Glutamatergic neuron (in vitro differentiated cells): ENCODE measurements at regions not wholly inside any gene's neighbourhood (a gene's known extent, or its start where the extent isn't known, plus 50 kb on each side); places are given as distances from the start of the nearest gene placed in this dataset.

Experiments
- DNase-seq: peaks from one replicate; pipeline ENCODE4 v3.0.0; 2022
- H3K27ac Mint-ChIP-seq: one replicate; pipeline ENCODE4 v1.8.0; 2020; ENCODE audit warnings: mild to moderate bottlenecking, mixed read lengths, inconsistent platforms; ENCODE audit not compliant: unreplicated experiment
- H3K27me3 Mint-ChIP-seq: one replicate; pipeline ENCODE4 v1.8.0; 2020; ENCODE audit warnings: mild to moderate bottlenecking, moderate library complexity, mixed read lengths, inconsistent platforms; ENCODE audit not compliant: unreplicated experiment
- H3K36me3 Mint-ChIP-seq: one replicate; pipeline ENCODE4 v1.8.0; 2020; ENCODE audit warnings: mild to moderate bottlenecking, mixed read lengths, inconsistent platforms; ENCODE audit not compliant: unreplicated experiment
- H3K4me1 Mint-ChIP-seq: one replicate; pipeline ENCODE4 v1.8.0; 2020; ENCODE audit warnings: mild to moderate bottlenecking, low read depth, mixed read lengths, inconsistent platforms; ENCODE audit not compliant: unreplicated experiment
- H3K4me3 Mint-ChIP-seq: one replicate; pipeline ENCODE4 v1.8.0; 2020; ENCODE audit warnings: mild to moderate bottlenecking, mixed read lengths, inconsistent platforms; ENCODE audit not compliant: unreplicated experiment
- H3K9me3 Mint-ChIP-seq: one replicate; pipeline ENCODE4 v1.8.0; 2020; ENCODE audit warnings: mild to moderate bottlenecking, moderate library complexity, mixed read lengths, inconsistent platforms; ENCODE audit not compliant: unreplicated experiment
- CTCF ChIP-seq: fragments of 200-600 bp; sonication (generic); IDR thresholded peaks from one replicate; pipeline ENCODE4 v1.5.0; 2021; ENCODE audit not compliant: partially characterized antibody, unreplicated experiment

DNA sequence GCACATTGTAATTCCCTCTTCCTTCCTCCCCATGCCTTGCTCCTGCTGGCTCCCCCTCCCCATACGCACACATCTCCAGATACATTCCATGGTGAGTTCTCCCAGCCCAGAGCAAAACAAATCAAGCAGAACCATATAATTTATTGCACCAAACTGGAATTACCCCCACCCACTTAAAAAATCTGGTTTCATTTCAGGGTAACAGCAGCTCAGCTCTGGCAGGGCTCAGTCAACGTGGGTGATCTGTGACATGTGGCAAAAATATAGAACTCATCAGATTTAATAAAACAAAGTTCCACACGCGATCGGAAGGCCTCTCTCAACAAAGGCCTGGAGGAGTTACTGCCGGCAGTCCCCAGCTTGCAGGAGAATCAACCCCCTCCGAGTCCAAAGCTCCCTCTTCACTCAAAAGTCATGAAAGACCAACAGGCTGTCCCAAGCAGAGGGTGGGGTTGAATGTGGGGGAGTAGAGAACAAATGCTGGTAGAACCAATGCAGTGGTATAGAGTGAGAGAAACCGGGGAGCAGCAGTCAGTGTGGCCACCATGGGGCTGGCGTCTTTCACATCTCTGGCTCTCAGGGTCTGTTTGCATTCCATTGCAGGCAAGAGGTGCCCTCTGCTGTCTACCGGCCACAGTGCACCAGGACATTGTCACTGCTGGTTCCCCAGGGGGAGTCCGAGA lies 323.3 kb upstream of the NT5E start:
- Mint-ChIP-seq H3K27ac (no peak overlapping the region), H3K4me1 (no peaks in the 10 kb centered on the region), H3K9me3 (no peaks in the 10 kb centered on the region), H3K36me3 (no peaks in the 10 kb centered on the region), H3K27me3 (no peaks in the 10 kb centered on the region), H3K4me3 (no peak overlapping the region)
- peak; percentile 61 for DNase-seq
- TF ChIP-seq CTCF: peak; percentile 24

GRCh38 chr6:85125526-85125925 lies 324.4 kb upstream of the NT5E start:
- DNase-seq: no peak
- H3K4me3 Mint-ChIP-seq: no peak overlapping the region
- H3K4me1 Mint-ChIP-seq: no peaks in the 10 kb centered on the region
- H3K36me3 Mint-ChIP-seq: no peaks in the 10 kb centered on the region
- H3K27ac Mint-ChIP-seq: no peak overlapping the region
- H3K27me3 Mint-ChIP-seq: no peaks in the 10 kb centered on the region
- H3K9me3 Mint-ChIP-seq: peaks cover 2% of the 10 kb centered on the region
- no peak for TF ChIP-seq CTCF

GRCh38 chr6:85124472-85125354 lies 325.2 kb upstream of the NT5E start:
- no peak for TF ChIP-seq CTCF

GRCh38 chr6:85121158-85121557 lies 328.7 kb upstream of the NT5E start:
- no peak for TF ChIP-seq CTCF
- H3K27me3 Mint-ChIP-seq: peaks cover 3% of the 10 kb centered on the region
- no peak overlapping the region for H3K4me3 Mint-ChIP-seq
- no peak overlapping the region for H3K27ac Mint-ChIP-seq
- no peak for DNase-seq
- H3K4me1 Mint-ChIP-seq: peaks cover 18% of the 10 kb centered on the region
- peaks cover 4% of the 10 kb centered on the region for H3K9me3 Mint-ChIP-seq
- H3K36me3 Mint-ChIP-seq: no peaks in the 10 kb centered on the region

More at GRCh38 chr6:85124472-85125354, 325.2 kb upstream of the NT5E start:
- Mint-ChIP-seq H3K4me1 (peaks cover 5% of the 10 kb centered on the region), H3K27ac (no peak overlapping the region), H3K9me3 (peaks cover 2% of the 10 kb centered on the region), H3K4me3 (no peak overlapping the region), H3K36me3 (no peaks in the 10 kb centered on the region), H3K27me3 (peaks cover under 1% of the 10 kb centered on the region)
- no peak for DNase-seq
